ENCODE measurements at regions not wholly inside any gene's neighbourhood (a gene's known extent, or its start where the extent isn't known, plus 50 kb on each side); places are given as distances from the start of the nearest gene placed in this dataset.

DNA sequence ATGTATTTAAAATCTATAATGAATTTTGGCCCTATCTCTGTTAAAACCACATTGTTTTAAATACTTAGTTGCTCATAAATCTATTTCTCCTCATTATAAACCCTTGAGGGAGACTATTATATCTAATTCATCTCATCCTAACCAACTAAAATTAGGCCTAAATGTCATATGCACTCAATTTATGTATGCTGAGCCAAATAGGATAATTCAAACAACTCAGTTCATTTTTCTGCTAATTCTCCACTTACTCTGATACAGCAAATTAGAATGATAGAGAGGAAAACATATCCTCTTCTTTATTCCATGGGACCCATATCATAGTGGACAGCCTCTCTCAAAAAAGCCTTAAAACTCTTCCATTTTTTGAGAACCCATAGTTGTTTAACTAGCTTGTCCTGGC lies 80.3 kb upstream of the TET2 start:
- dilution Hi-C loops (cut with MboI; ENCODE audit: extremely low pct_ligation_motif_present, low sequenced_read_pairs) = no loop called here
- H4K20me1 ChIP-seq (replicated peaks; ENCODE audit: control insufficient read depth, extremely low read depth, insufficient read depth, low read length) = no peaks in the 10 kb centered on the region
- POLR2A ChIA-PET = no interaction called here
- no peaks in the 10 kb centered on the region for H3K79me2 ChIP-seq (ENCODE audit: control insufficient read depth, insufficient read depth, low read length)
- H2AFZ ChIP-seq (ENCODE audit: low read depth, low read length) = no peak overlapping the region
- H3K4me2 ChIP-seq (ENCODE audit: insufficient read depth, low read length) = no peak overlapping the region
- H3K9me3 ChIP-seq (replicated peaks; ENCODE audit: control insufficient read depth, insufficient read depth, low read length) = no peaks in the 10 kb centered on the region
- BruUV-seq (replicated peaks) = no TSS peak
- CTCF ChIA-PET = no interaction called here
- H3K27me3 ChIP-seq (ENCODE audit: control insufficient read depth in 2 of 2, insufficient read depth in 2 of 2, low read length in 2 of 2) = no peaks in the 10 kb centered on the region
- no peak overlapping the region for H3K9ac ChIP-seq (replicated peaks; ENCODE audit: extremely low read depth, insufficient read depth, low read length)
- no peak overlapping the region for H3K27ac ChIP-seq (ENCODE audit: insufficient read depth, low read depth, low read length)
- intact Hi-C loops (cut with micrococcal nuclease) = no loop called here
- no peaks in the 10 kb centered on the region for H3K36me3 ChIP-seq (ENCODE audit: control insufficient read depth in 2 of 2, extremely low read depth in 1 of 2, insufficient read depth in 2 of 2, low read length in 2 of 2)
- H3K4me1 ChIP-seq (ENCODE audit: control insufficient read depth, extremely low read depth, insufficient read depth, low read length) = no peaks in the 10 kb centered on the region
- DNase-seq (ENCODE audit: low read depth, low spot score) (no peak), FAIRE-seq (no peak)
- H3K4me3 ChIP-seq (replicated peaks in 1 of 3; ENCODE audit: insufficient read depth in 1 of 3, low read depth in 1 of 3, low read length in 3 of 3) = no peak overlapping the region
- no peaks in the 10 kb centered on the region for H3K9me1 ChIP-seq (replicated peaks; ENCODE audit: control insufficient read depth, extremely low read depth, insufficient read depth, low read length)
- TF ChIP-seq FOS (IDR thresholded peaks at IDR 0.05; ENCODE audit: borderline replicate concordance, insufficient read depth, low read length) (no peak), GATA2 (IDR thresholded peaks at IDR 0.05; ENCODE audit: insufficient read depth, insufficient read length, low read depth, low read length) (no peak), POLR2A (IDR thresholded peaks at IDR 0.05; ENCODE audit: low read depth, low read length) (no peak), POLR2AphosphoS5 (IDR thresholded peaks at IDR 0.05; ENCODE audit: insufficient read depth, low read depth, low read length) (no peak), MYC (IDR thresholded peaks at IDR 0.05; ENCODE audit: low read depth, low read length) (no peak), JUN (IDR thresholded peaks at IDR 0.05; ENCODE audit: borderline replicate concordance, insufficient read depth, insufficient read length, low read depth) (no peak), EZH2 (IDR thresholded peaks at IDR 0.05; ENCODE audit: borderline replicate concordance, low read depth, low read length, severe bottlenecking) (no peak)
- TF ChIP-seq, protein P1, sequence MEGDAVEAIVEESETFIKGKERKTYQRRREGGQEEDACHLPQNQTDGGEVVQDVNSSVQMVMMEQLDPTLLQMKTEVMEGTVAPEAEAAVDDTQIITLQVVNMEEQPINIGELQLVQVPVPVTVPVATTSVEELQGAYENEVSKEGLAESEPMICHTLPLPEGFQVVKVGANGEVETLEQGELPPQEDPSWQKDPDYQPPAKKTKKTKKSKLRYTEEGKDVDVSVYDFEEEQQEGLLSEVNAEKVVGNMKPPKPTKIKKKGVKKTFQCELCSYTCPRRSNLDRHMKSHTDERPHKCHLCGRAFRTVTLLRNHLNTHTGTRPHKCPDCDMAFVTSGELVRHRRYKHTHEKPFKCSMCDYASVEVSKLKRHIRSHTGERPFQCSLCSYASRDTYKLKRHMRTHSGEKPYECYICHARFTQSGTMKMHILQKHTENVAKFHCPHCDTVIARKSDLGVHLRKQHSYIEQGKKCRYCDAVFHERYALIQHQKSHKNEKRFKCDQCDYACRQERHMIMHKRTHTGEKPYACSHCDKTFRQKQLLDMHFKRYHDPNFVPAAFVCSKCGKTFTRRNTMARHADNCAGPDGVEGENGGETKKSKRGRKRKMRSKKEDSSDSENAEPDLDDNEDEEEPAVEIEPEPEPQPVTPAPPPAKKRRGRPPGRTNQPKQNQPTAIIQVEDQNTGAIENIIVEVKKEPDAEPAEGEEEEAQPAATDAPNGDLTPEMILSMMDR (IDR thresholded peaks at IDR 0.05; ENCODE audit: extremely low read depth in 1 of 2, insufficient read depth in 1 of 2, low read depth in 1 of 2, low read length in 2 of 2) = no peak
- TF ChIP-seq, protein P2, sequence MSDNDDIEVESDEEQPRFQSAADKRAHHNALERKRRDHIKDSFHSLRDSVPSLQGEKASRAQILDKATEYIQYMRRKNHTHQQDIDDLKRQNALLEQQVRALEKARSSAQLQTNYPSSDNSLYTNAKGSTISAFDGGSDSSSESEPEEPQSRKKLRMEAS (IDR thresholded peaks at IDR 0.05; ENCODE audit: insufficient read depth, insufficient read length) = no peak

Measured in endothelial cell of umbilical vein (primary cell).